ENCODE measurements at regions not wholly inside any gene's neighbourhood (a gene's known extent, or its start where the extent isn't known, plus 50 kb on each side); places are given as distances from the start of the nearest gene placed in this dataset.

GRCh38 chr10:124219062-124219461 is 125.7 kb upstream of the CHST15 start:
- TF ChIP-seq POLR2A (IDR thresholded peaks at IDR 0.05) (no peak), CTCF (IDR thresholded peaks at IDR 0.05) (no peak)

All from Peyer's patch (tissue), 4 donors.